ENCODE measurements at regions not wholly inside any gene's neighbourhood (a gene's known extent, or its start where the extent isn't known, plus 50 kb on each side); places are given as distances from the start of the nearest gene placed in this dataset.
"Not testable (repeated sequence)": the region's sequence is repeated elsewhere in the genome, so short reads cannot be mapped to it uniquely, and the experiment has no call there.

GRCh38 chr2:39867268-39867667 is 88.2 kb upstream of the THUMPD2 start:
- Histone ChIP-seq H3K4me1 (ENCODE audit: insufficient read depth) (no peaks in the 10 kb centered on the region), H3K4me3 (ENCODE audit: low read depth, low read length) (no peak overlapping the region), H3K27ac (ENCODE audit: low read depth) (no peak overlapping the region), H3K36me3 (ENCODE audit: insufficient read depth) (no peaks in the 10 kb centered on the region)
- DNase-seq (ENCODE audit: extremely low spot score), result no peak
- 89% methylated on average over 5 of the region's 5 CpGs for WGBS

- WGBS, result 85% methylated on average over 3 of the region's 3 CpGs
- Histone ChIP-seq H3K4me3 (ENCODE audit: low read depth, low read length) (no peak overlapping the region), H3K4me1 (ENCODE audit: insufficient read depth) (no peaks in the 10 kb centered on the region), H3K36me3 (ENCODE audit: insufficient read depth) (no peaks in the 10 kb centered on the region), H3K27ac (ENCODE audit: low read depth) (no peak overlapping the region)
- no peak for DNase-seq (ENCODE audit: extremely low spot score)
These were observed 86.7 kb upstream of the THUMPD2 start for GRCh38 chr2:39865751-39866150.

- not testable (repeated sequence) for H3K36me3 ChIP-seq (ENCODE audit: insufficient read depth); H3K4me1 ChIP-seq (ENCODE audit: insufficient read depth); H3K4me3 ChIP-seq (ENCODE audit: low read depth, low read length); H3K27ac ChIP-seq (ENCODE audit: low read depth); DNase-seq (ENCODE audit: extremely low spot score)
- 96% methylated on average over 1 of the region's 1 CpG for WGBS
These were observed 84.6 kb upstream of the THUMPD2 start for GRCh38 chr2:39863672-39864071.

GRCh38 chr2:39860538-39860937 is 81.5 kb upstream of the THUMPD2 start:
- Histone ChIP-seq H3K4me3 (ENCODE audit: low read depth, low read length) (no peak overlapping the region), H3K36me3 (ENCODE audit: insufficient read depth) (no peaks in the 10 kb centered on the region), H3K4me1 (ENCODE audit: insufficient read depth) (no peaks in the 10 kb centered on the region), H3K27ac (ENCODE audit: low read depth) (no peak overlapping the region)
- 80% methylated on average over 3 of the region's 3 CpGs for WGBS
- no peak for DNase-seq (ENCODE audit: extremely low spot score)

GRCh38 chr2:39858677-39859076 is 79.6 kb upstream of the THUMPD2 start:
- 85% methylated on average over 2 of the region's 2 CpGs for WGBS
- DNase-seq (ENCODE audit: extremely low spot score), result no peak
- H3K36me3 ChIP-seq (ENCODE audit: insufficient read depth), result no peaks in the 10 kb centered on the region
- no peaks in the 10 kb centered on the region for H3K4me1 ChIP-seq (ENCODE audit: insufficient read depth)
- no peak overlapping the region for H3K4me3 ChIP-seq (ENCODE audit: low read depth, low read length)
- no peak overlapping the region for H3K27ac ChIP-seq (ENCODE audit: low read depth)

DNA sequence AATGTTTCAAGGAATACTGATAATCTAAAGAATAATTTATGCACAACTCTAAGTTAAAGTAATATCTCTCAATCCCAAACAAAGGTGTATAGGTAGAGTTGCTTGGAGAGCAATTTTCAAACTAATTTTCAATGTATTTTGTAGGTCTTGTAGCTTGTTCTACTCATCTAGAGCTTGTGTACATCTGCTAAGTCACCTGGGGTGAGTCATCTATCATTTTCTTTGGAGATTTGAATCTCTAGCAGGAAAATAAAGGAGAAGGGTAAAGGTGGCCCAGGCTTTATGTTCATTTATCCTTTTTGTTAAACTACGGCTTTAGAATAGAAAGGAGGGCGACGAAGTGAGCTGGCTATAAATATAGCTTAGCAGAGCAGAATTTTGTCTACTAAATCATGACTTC is 76.8 kb upstream of the THUMPD2 start:
- Histone ChIP-seq H3K27ac (ENCODE audit: low read depth) (no peak overlapping the region), H3K4me1 (ENCODE audit: insufficient read depth) (no peaks in the 10 kb centered on the region), H3K36me3 (ENCODE audit: insufficient read depth) (no peaks in the 10 kb centered on the region), H3K4me3 (ENCODE audit: low read depth, low read length) (no peak overlapping the region)
- WGBS, result 82% methylated on average over 3 of the region's 3 CpGs
- no peak for DNase-seq (ENCODE audit: extremely low spot score)

- 86% methylated on average over 5 of the region's 5 CpGs for WGBS
These were observed 75.7 kb upstream of the THUMPD2 start for GRCh38 chr2:39854771-39855170.

DNA sequence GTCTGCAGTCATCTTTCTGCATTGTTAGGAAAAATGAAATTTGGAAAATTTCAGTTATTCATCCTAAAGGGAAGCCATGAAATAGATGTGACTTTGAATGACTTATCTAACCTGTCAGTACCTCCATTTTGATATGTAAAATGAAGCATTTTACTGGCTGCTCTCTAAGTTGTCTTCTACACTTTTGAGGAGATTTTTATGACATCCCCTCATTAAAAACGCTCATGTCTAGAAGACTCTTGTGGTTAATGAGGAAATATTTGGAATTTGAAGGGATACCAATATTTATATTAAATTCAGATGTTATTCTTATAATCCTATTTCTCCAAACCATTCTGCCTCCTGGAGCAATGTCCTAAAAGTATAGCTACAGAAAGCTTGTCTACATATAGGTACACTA is 73.8 kb upstream of the THUMPD2 start:
- Histone ChIP-seq H3K4me3 (ENCODE audit: low read depth, low read length) (no peak overlapping the region), H3K36me3 (ENCODE audit: insufficient read depth) (no peaks in the 10 kb centered on the region), H3K4me1 (ENCODE audit: insufficient read depth) (no peaks in the 10 kb centered on the region), H3K27ac (ENCODE audit: low read depth) (no peak overlapping the region)
- WGBS, result 86% methylated on average over 1 of the region's 1 CpG
- DNase-seq (ENCODE audit: extremely low spot score), result no peak

More at GRCh38 chr2:39854771-39855170, 75.7 kb upstream of the THUMPD2 start:
- no peaks in the 10 kb centered on the region for H3K4me1 ChIP-seq (ENCODE audit: insufficient read depth)
- no peak for DNase-seq (ENCODE audit: extremely low spot score)
- no peaks in the 10 kb centered on the region for H3K36me3 ChIP-seq (ENCODE audit: insufficient read depth)
- no peak overlapping the region for H3K4me3 ChIP-seq (ENCODE audit: low read depth, low read length)
- no peak overlapping the region for H3K27ac ChIP-seq (ENCODE audit: low read depth)

GRCh38 chr2:39851651-39852110 is 72.6 kb upstream of the THUMPD2 start:
- WGBS, result 2% methylated on average over 3 of the region's 3 CpGs
- no peak for DNase-seq (ENCODE audit: extremely low spot score)
- no peaks in the 10 kb centered on the region for H3K4me1 ChIP-seq (ENCODE audit: insufficient read depth)
- no peak overlapping the region for H3K27ac ChIP-seq (ENCODE audit: low read depth)
- no peaks in the 10 kb centered on the region for H3K36me3 ChIP-seq (ENCODE audit: insufficient read depth)
- H3K4me3 ChIP-seq (ENCODE audit: low read depth, low read length), result no peak overlapping the region

GRCh38 chr2:39851251-39851650 is 72.2 kb upstream of the THUMPD2 start:
- no peak for DNase-seq (ENCODE audit: extremely low spot score)
- WGBS, result 29% methylated on average over 8 of the region's 8 CpGs
- no peak overlapping the region for H3K27ac ChIP-seq (ENCODE audit: low read depth)
- no peaks in the 10 kb centered on the region for H3K4me1 ChIP-seq (ENCODE audit: insufficient read depth)
- H3K4me3 ChIP-seq (ENCODE audit: low read depth, low read length), result no peak overlapping the region
- no peaks in the 10 kb centered on the region for H3K36me3 ChIP-seq (ENCODE audit: insufficient read depth)

- H3K4me1 ChIP-seq (ENCODE audit: insufficient read depth), result no peaks in the 10 kb centered on the region
- H3K4me3 ChIP-seq (ENCODE audit: low read depth, low read length), result no peak overlapping the region
- no peak overlapping the region for H3K27ac ChIP-seq (ENCODE audit: low read depth)
- WGBS, result 85% methylated on average over 4 of the region's 4 CpGs
- H3K36me3 ChIP-seq (ENCODE audit: insufficient read depth), result no peaks in the 10 kb centered on the region
- DNase-seq (ENCODE audit: extremely low spot score), result no peak
These were observed 71.0 kb upstream of the THUMPD2 start for GRCh38 chr2:39849982-39850526.

- H3K27ac ChIP-seq (ENCODE audit: low read depth), result no peak overlapping the region
- H3K4me3 ChIP-seq (ENCODE audit: low read depth, low read length), result no peak overlapping the region
- H3K36me3 ChIP-seq (ENCODE audit: insufficient read depth), result no peaks in the 10 kb centered on the region
- DNase-seq (ENCODE audit: extremely low spot score), result no peak
- 91% methylated on average over 1 of the region's 1 CpG for WGBS
- H3K4me1 ChIP-seq (ENCODE audit: insufficient read depth), result no peaks in the 10 kb centered on the region
These were observed 70.0 kb upstream of the THUMPD2 start for GRCh38 chr2:39849064-39849463.

- WGBS, result 86% methylated on average over 6 of the region's 6 CpGs
- no peak overlapping the region for H3K4me3 ChIP-seq (ENCODE audit: low read depth, low read length)
- H3K27ac ChIP-seq (ENCODE audit: low read depth), result no peak overlapping the region
- no peaks in the 10 kb centered on the region for H3K4me1 ChIP-seq (ENCODE audit: insufficient read depth)
- no peak for DNase-seq (ENCODE audit: extremely low spot score)
- no peaks in the 10 kb centered on the region for H3K36me3 ChIP-seq (ENCODE audit: insufficient read depth)
These were observed 66.5 kb upstream of the THUMPD2 start for GRCh38 chr2:39845460-39846146.

- DNase-seq (ENCODE audit: extremely low spot score), result no peak
- Histone ChIP-seq H3K36me3 (ENCODE audit: insufficient read depth) (no peaks in the 10 kb centered on the region), H3K4me3 (ENCODE audit: low read depth, low read length) (no peak overlapping the region), H3K27ac (ENCODE audit: low read depth) (no peak overlapping the region), H3K4me1 (ENCODE audit: insufficient read depth) (no peaks in the 10 kb centered on the region)
- WGBS, result 87% methylated on average over 5 of the region's 5 CpGs
These were observed 60.3 kb upstream of the THUMPD2 start for GRCh38 chr2:39839261-39839848.

Measured in urinary bladder (tissue), 3 donors.